ENCODE measurements at regions not wholly inside any gene's neighbourhood (a gene's known extent, or its start where the extent isn't known, plus 50 kb on each side); places are given as distances from the start of the nearest gene placed in this dataset.

DNA sequence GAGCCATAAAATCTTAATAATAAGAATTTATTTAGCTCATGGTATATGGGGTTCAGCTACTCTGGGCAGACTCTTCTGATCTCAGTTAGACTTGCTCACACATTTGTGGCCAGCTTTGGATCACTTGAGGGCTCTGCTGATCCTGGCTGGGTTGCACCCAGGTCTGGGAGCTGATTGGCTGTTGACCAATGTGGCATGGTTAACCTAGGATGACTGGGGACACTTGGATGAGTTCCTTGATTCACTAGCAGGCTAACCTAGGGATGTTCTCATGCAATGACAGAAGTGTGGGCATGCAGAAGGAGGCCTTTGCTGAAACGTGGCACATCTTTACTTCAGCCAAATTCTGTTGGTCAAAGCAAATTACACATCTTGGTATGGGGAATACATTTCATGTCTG, 569.5 kb downstream of the UTRN start:
- Mint-ChIP-seq H3K36me3 (ENCODE audit: low read depth) (peaks cover 3% of the 10 kb centered on the region), H3K27me3 (no peaks in the 10 kb centered on the region), H3K4me3 (no peak overlapping the region), H3K9me3 (no peaks in the 10 kb centered on the region), H3K27ac (no peak overlapping the region), H3K4me1 (ENCODE audit: low read depth) (peaks cover 5% of the 10 kb centered on the region)
- POLR2A ChIA-PET, result no interaction called here
- DNase-seq, result no peak
- ATAC-seq, result no peak
- intact Hi-C loops (cut with micrococcal nuclease), result no loop called here
- CTCF ChIA-PET, result no interaction called here
- no peak for TF ChIP-seq CTCF (IDR thresholded peaks at IDR 0.05)

- H3K4me3 Mint-ChIP-seq, result no peak overlapping the region
- H3K36me3 Mint-ChIP-seq (ENCODE audit: low read depth), result peaks cover 2% of the 10 kb centered on the region
- no peak for ATAC-seq
- no peaks in the 10 kb centered on the region for H3K27me3 Mint-ChIP-seq
- no peak for DNase-seq
- intact Hi-C loops (cut with micrococcal nuclease), result no loop called here
- no peak overlapping the region for H3K27ac Mint-ChIP-seq
- peaks cover 5% of the 10 kb centered on the region for H3K4me1 Mint-ChIP-seq (ENCODE audit: low read depth)
- TF ChIP-seq CTCF (IDR thresholded peaks at IDR 0.05), result no peak
- no peaks in the 10 kb centered on the region for H3K9me3 Mint-ChIP-seq
- CTCF ChIA-PET, result no interaction called here
- POLR2A ChIA-PET, result no interaction called here
Observed at GRCh38 chr6:144855375-144855774, 570.2 kb downstream of the UTRN start.

DNA sequence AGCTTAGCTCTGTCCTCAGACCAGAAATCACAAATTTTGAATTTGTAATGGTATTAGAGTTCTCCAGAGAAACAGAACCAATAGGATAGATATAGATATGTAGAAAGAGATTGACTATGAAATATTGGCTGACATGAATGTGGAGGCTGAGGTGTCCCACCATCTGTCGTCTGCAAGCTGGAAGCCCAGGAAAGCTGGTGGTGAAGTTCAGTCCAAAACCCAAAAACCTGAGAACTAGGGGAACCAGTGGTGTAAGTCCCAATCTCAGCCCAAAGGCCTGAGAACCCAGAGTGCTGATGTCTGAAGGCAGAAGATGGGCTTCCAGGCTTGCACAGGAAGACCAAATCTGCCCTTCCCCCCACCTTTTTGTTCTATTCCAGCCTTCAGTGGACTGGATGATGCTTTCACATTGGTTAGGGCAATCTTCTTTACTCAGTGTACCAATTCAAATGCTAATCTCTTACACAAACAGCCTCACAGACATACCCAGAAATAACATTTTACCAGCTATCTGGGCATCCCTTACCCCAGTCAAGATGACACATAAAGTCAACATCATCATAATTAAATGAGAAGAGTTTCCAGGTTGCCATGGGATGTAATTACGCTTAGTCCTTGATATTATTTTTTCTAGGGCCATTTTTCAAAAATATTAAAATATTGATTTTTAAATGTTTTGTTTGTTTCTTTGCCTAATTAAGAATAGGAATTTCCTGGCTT, 570.8 kb downstream of the UTRN start:
- peaks cover 5% of the 10 kb centered on the region for H3K4me1 Mint-ChIP-seq (ENCODE audit: low read depth)
- no peaks in the 10 kb centered on the region for H3K9me3 Mint-ChIP-seq
- no peak overlapping the region for H3K27ac Mint-ChIP-seq
- ChIA-PET CTCF (no interaction called here), POLR2A (no interaction called here)
- no peaks in the 10 kb centered on the region for H3K27me3 Mint-ChIP-seq
- no peaks in the 10 kb centered on the region for H3K36me3 Mint-ChIP-seq (ENCODE audit: low read depth)
- TF ChIP-seq CTCF (IDR thresholded peaks at IDR 0.05), result no peak
- no peak for ATAC-seq
- intact Hi-C loops (cut with micrococcal nuclease), result no loop called here
- DNase-seq, result no peak
- H3K4me3 Mint-ChIP-seq, result no peak overlapping the region

GRCh38 chr6:144856622-144857021, 571.5 kb downstream of the UTRN start:
- H3K36me3 Mint-ChIP-seq (ENCODE audit: low read depth), result no peaks in the 10 kb centered on the region
- H3K9me3 Mint-ChIP-seq, result no peaks in the 10 kb centered on the region
- ChIA-PET POLR2A (no interaction called here), CTCF (no interaction called here)
- H3K4me3 Mint-ChIP-seq, result no peak overlapping the region
- H3K27ac Mint-ChIP-seq, result no peak overlapping the region
- ATAC-seq, result no peak
- H3K27me3 Mint-ChIP-seq, result no peaks in the 10 kb centered on the region
- intact Hi-C loops (cut with micrococcal nuclease), result no loop called here
- peaks cover 5% of the 10 kb centered on the region for H3K4me1 Mint-ChIP-seq (ENCODE audit: low read depth)
- no peak for DNase-seq
- TF ChIP-seq CTCF (IDR thresholded peaks at IDR 0.05), result no peak

GRCh38 chr6:144857086-144857485, 572.0 kb downstream of the UTRN start:
- Mint-ChIP-seq H3K27ac (no peak overlapping the region), H3K36me3 (ENCODE audit: low read depth) (no peaks in the 10 kb centered on the region), H3K9me3 (no peaks in the 10 kb centered on the region), H3K27me3 (no peaks in the 10 kb centered on the region), H3K4me1 (ENCODE audit: low read depth) (peaks cover 5% of the 10 kb centered on the region), H3K4me3 (no peak overlapping the region)
- POLR2A ChIA-PET, result no interaction called here
- CTCF ChIA-PET, result no interaction called here
- intact Hi-C loops (cut with micrococcal nuclease), result no loop called here
- no peak for TF ChIP-seq CTCF (IDR thresholded peaks at IDR 0.05)
- no peak for ATAC-seq
- no peak for DNase-seq
